GM18861 (cell line): ENCODE measurements at regions not wholly inside any gene's neighbourhood (a gene's known extent, or its start where the extent isn't known, plus 50 kb on each side); places are given as distances from the start of the nearest gene placed in this dataset.

Experiments used
- ATAC-seq: cut with Tn5 transposase; IDR thresholded peaks from one replicate; pipeline ENCODE4 v1.9.1; 2021; ENCODE audit not compliant: unreplicated experiment

GRCh38 chr4:89604951-89605350 is 232.0 kb downstream of the SNCA start:
- ATAC-seq, result no peak

DNA sequence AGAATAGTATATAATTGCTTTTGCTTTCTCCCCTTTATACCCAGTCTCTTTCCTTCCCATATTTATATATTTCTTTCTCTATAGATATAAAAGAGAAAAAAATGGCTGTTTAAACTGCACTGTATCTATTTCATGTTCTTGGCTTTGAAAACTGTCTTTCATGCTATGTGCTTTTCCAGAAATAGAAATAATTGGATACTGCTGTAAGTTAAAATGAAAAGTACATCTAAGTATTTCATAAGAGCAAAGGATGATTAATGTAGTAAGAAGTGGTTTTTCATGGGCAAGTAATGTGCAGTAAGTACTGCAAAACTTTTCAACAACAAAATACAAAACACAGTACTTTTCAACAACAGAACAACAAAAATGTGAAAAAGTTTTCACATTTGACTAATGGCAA is 237.9 kb downstream of the SNCA start:
- ATAC-seq, result no peak

DNA sequence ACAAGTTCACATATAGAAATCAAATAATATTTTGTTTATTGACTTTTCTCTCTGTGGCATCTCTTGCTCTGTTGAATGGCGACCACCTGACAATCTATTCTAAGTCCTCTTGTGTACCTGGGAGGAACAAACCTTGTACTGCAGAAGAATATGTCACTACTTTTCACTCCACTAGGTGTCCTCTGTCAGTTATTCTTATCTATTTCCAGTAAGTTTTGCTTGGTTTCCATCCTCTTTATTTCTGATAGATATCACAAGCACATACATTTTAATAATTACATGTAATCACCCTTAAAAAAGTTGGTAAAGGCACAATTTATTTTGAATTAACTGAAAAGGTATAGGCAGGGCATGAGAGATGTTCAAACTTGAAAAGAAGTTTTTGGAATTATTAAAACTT is 238.4 kb downstream of the SNCA start:
- no peak for ATAC-seq

DNA sequence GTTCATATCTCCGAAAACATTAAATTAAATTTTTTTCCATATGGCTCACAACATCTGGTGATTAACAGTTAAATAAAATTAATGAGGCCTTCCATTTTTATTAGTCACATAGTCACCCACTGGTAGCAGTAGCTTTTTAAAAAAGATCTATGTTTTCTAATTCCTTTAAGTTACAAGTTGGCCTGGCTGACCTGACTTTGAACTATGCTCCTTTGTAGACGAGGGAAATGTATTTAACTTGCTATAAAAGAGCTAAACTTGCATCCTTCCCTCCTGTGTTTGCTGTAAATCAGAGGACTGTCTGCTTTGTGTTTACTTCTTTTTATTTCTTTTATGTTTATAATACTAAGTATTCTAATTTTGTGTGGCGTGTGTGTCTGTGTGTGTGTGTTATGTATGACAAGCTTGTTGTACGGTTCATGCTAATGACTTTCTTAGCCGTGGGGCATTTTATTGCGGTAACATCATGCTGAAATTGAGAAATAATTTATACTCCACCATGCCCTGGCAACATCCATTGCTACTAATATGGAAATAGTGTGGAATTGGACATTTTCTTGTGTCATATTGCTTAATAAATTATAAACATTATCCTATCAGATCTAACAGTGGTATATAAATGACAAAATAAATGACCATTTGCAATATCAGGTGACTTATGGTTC is 241.7 kb downstream of the SNCA start:
- no peak for ATAC-seq

GRCh38 chr4:89590128-89590527 is 246.8 kb downstream of the SNCA start:
- no peak for ATAC-seq

DNA sequence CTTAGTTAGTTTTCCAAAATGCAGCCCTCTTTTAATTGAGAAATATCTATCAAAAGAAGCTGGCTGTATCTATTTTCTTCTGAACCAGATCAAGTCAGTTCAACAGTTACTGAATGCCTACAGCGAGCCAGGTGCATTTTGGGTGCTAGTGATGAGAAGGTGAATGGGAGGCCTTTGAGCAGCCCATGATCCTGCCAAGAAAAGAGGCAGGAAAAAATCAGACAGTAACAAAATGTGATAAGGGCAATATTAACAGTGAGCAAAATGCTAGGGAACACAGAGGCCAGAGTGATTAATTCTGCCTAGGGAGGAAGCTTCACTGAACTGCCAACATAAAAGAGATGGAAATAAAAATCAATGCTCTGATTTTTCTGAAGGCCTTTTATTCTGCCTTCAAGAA is 248.5 kb downstream of the SNCA start:
- no peak for ATAC-seq

DNA sequence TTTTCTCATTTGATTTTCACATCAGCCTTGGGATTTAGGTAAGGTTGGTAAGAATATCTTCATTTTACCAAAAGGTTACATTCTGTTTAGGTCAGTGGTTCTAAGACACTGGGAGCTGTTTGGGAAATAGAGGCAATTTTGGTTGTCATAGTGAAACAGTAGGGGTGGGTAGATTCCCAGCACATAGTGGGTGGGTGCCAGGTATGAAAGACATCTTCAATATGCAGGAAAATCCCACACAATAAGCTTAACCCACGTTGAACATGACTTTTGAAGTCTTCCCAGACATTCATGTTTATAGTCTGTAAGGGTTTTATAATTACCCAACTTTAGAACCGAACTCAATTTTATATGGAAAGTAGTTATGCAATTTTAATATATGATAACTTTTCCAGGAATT is 249.6 kb downstream of the SNCA start:
- ATAC-seq, result no peak

DNA sequence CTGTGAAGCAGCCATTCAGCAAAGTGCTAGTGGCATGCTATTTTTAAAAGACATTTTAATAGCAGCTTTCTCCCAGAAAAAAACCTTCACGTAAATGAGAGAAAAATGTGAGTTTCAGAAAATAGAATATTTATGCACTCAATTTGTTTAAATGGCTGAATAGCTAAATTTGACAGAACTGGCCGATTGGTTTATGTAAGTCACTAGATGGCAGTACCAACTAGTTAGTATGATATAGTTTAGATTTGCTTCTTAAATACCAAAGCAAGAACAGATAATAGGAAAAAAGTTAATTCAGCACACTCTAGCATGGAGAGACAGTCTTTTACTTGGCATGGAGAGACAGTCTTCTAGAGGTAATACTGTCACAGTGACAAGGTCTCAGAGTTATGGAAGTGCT is 250.1 kb downstream of the SNCA start:
- no peak for ATAC-seq

- ATAC-seq, result no peak
Observed at GRCh38 chr4:89586318-89586717, 250.6 kb downstream of the SNCA start.

DNA sequence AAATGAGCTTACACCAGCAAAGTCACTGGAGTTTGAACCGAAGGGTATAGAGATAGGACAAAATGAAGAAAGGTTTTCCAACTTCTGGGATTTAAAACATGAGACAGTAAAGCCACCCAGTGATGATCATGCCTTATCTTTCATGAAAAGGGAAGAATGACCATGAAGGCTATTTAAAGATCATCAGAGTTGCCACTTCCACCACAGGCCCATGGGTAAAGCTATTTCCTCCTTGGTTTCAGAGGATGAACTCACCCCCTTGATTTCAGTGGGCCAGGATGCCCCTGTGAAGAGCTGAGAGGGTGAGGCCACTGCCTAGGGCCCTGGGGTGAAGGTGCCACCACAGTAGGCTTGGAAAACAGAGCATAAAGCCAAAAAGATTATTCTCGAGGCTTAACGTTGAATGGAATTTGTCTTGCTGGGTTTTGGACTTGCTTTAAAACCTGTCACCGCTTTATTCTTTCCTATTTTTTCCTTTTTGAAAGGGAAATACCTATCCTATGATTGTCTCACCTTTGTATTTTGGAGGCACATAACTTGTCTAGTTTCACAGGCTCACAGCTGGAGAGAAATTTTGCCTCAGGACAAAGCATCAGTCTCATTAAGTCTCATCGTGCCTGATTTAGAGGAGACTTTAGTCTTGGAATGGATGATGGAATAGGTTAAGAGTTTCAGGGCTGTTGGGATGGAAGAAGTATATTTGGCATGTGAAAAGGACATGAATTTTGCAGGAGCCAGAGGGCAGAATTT is 254.0 kb downstream of the SNCA start:
- no peak for ATAC-seq

DNA sequence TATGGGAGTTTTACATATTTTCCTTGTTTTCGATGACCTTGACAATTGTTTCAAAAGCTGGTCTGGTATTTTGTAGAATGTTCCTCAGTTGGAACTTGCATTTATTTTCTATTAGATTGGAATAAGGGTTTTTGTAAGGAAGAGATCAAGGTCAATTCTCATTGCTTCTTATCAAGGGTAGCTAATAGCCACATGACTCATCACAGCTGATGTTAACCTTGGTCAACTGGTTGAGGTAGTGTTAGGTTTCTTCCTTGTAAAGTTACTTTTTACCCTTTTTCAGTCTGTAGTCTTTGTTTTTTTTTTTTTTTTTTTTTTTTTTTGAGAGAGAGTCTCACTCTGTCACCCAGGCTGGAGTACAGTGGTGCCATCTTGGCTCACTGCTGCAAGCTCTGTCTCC is 257.2 kb downstream of the SNCA start:
- ATAC-seq, result no peak

- no peak for ATAC-seq
Observed at GRCh38 chr4:89576246-89576645, 260.7 kb downstream of the SNCA start.

DNA sequence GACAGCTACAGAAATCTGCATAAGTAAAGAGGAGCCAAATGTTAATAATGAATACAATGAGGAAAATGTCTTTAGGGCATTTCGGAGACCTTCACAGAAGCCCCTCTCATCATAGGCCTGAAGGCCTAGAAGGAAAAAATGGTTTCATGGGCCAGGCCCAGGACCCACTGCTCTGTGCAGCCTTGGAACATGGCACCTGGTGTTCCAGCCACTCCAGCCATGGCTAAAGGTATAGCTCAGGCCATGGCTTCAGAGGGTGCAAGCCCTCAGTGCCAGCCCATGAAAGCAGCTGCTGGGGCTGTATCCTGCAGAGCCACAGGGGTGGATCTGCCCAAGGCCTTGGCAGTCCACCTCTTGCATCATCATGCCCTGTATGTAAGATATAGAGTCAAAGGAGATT is 261.1 kb downstream of the SNCA start:
- ATAC-seq, result no peak

GRCh38 chr4:89574176-89574575 is 262.8 kb downstream of the SNCA start:
- no peak for ATAC-seq

DNA sequence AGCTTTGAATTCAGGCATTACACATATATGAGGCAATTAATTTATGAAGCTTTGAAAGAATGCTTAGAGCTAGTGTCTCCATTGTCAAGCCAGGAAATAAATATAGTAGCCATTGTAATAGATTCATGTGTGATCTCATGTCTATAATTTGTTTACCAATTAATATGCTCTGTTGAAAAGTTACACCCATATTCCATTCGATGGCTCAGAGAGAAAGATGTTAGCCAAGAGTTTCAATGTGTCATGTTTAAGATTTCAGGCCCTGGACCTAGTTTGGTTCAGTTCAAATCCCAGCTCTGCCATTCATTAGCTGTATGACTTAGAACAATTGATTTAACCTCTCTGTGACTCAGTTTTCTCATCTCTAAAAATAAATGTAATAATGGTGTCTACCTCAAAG is 263.3 kb downstream of the SNCA start:
- ATAC-seq, result no peak

- ATAC-seq, result no peak
Observed at GRCh38 chr4:89572224-89572858, 264.6 kb downstream of the SNCA start.

- ATAC-seq, result no peak
Observed at GRCh38 chr4:89570931-89571330, 263.3 kb upstream of the GPRIN3 start.

GRCh38 chr4:89567936-89568335 is 260.3 kb upstream of the GPRIN3 start:
- no peak for ATAC-seq

DNA sequence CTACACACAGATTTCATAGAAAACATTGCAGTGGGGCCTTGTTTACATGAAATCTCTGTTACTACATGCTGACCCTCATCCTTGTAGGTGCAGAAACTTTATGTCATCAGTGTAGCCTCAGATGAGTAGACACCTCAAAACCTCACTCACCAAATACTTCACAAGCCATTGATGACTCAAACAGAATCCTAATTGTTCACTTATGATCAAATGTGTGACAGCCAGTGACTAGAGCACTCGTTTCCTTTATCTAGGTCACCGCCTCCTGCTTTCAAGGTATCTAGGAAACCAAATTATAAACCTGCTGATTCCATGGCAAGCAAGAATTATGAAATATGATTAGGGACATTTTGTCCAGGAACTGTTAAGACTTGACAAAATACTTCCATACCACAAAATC is 255.8 kb upstream of the GPRIN3 start:
- peak; percentile 98 for ATAC-seq

DNA sequence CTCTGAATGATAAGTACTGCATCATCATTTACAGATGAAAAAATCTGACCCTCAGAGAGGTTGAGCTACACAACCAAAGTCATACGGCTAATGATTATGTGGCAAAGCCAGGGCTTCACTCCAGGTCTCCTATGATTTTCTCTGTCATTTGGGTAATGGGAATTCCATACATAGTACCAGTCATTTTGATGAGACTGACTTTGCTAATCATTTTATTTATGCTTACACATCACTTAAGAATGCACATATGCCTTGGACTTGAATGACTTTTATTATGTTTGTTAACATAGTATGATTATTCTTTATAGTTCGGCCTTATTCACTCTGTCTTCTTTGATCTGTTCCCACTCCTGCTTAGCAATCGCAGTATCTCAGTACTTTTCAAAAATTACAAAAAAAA is 255.1 kb upstream of the GPRIN3 start:
- no peak for ATAC-seq

- no peak for ATAC-seq
Observed at GRCh38 chr4:89561048-89561447, 253.4 kb upstream of the GPRIN3 start.

GRCh38 chr4:89558147-89558546 is 250.5 kb upstream of the GPRIN3 start:
- ATAC-seq, result no peak
